HCT116 (cell line): ENCODE measurements at regions not wholly inside any gene's neighbourhood (a gene's known extent, or its start where the extent isn't known, plus 50 kb on each side); places are given as distances from the start of the nearest gene placed in this dataset.

Source experiments
- ATAC-seq: fragments of 200-7000 bp; cut with Tn5 transposase; 2 replicates; pipeline ENCODE4 v1.9.1; 2020; ENCODE audit warnings: mild to moderate bottlenecking, moderate library complexity
- BruUV-seq: library from RNA; stranded (reverse); fragments of 400-500 nt; replicated peaks from 2 replicates; lab custom pipeline; 2021; lab: Mats Ljungman, UMichigan
- CTCF ChIA-PET: fragments of 300-600 bp; sonication (Branson Sonifier 250); formaldehyde crosslinking; loops from one replicate; lab custom pipeline; 2021; ENCODE audit warnings: antibody characterized with exemption; lab: Charles Lee
- POLR2A ChIA-PET: fragments of 300-600, 350-600 bp; sonication (Branson Sonifier 250); formaldehyde crosslinking; loops from one replicate; lab custom pipeline; 2021; ENCODE audit warnings: antibody characterized with exemption; lab: Charles Lee
- RAD21 ChIA-PET, 2 experiments: fragments of 300-600 bp; sonication (Branson Sonifier 250); formaldehyde crosslinking; loops; one replicate each; lab custom pipeline; 2023; ENCODE audit warnings: low total read pairs in 2 of 2; ENCODE audit not compliant: uncharacterized antibody in 2 of 2, unreplicated experiment in 2 of 2, low non-redundant PET in 1 of 2; lab: Charles Lee
- DNase-seq: peaks from one replicate; pipeline ENCODE4 v3.0.0-alpha.2; 2010; ENCODE audit warnings: low read depth, low spot score
- H2AFZ ChIP-seq: fragments of 200-600 bp; shearing (Covaris generic), sonication (generic); 2 replicates; pipeline ENCODE4 v1.6.1; 2017; ENCODE audit warnings: low read depth, mixed run types, mixed read lengths, antibody characterized with exemption, low read length; ENCODE audit not compliant: poor library complexity, severe bottlenecking
- H3K27ac ChIP-seq: 2 replicates; pipeline ENCODE4 v1.5.1; 2012; ENCODE audit warnings: low read depth, low read length
- H3K27me3 ChIP-seq: fragments of 200-600 bp; sonication (generic); 2 replicates; pipeline ENCODE4 v1.6.1; 2016; ENCODE audit warnings: mixed run types, low read length, mixed read lengths; ENCODE audit not compliant: insufficient read depth
- H3K36me3 ChIP-seq, 2 experiments: fragments of 200-500 bp in 1 of 2; fragments of 200-600 bp in 1 of 2; sonication (Bioruptor generic) in 1 of 2; sonication (generic) in 1 of 2; 2 replicates each; pipeline versions ENCODE4 v1.5.1 to v1.6.1; 2014 to 2016; ENCODE audit warnings: low read length in 2 of 2, inconsistent platforms in 1 of 2, mixed read lengths in 1 of 2, mixed run types in 1 of 2; ENCODE audit not compliant: insufficient read depth in 2 of 2, control insufficient read depth in 1 of 2
- H3K4me1 ChIP-seq, 2 experiments: fragments of 200-600 bp in 1 of 2; sonication (generic) in 1 of 2; 2 replicates each; pipeline versions ENCODE4 v1.5.1 to v1.6.1; 2012 to 2017; ENCODE audit warnings: low read length in 2 of 2, inconsistent platforms in 1 of 2, mild to moderate bottlenecking in 1 of 2, mixed read lengths in 1 of 2, mixed run types in 1 of 2, moderate library complexity in 1 of 2; ENCODE audit not compliant: insufficient read depth in 2 of 2, control insufficient read depth in 1 of 2
- H3K4me2 ChIP-seq: fragments of 200-600 bp; sonication (generic); 2 replicates; pipeline ENCODE4 v1.6.1; 2017; ENCODE audit warnings: mixed run types, low read length, mixed read lengths
- H3K4me3 ChIP-seq, 2 experiments: fragments of 200-600 bp in 1 of 2; sonication (generic) in 1 of 2; replicated peaks in 1 of 2; 2 replicates each; pipeline ENCODE4 v1.5.1; 2011 to 2016; ENCODE audit warnings: low read length in 2 of 2, control low read depth in 1 of 2, low read depth in 1 of 2, mild to moderate bottlenecking in 1 of 2, mixed read lengths in 1 of 2, mixed run types in 1 of 2
- H3K79me2 ChIP-seq: fragments of 200-600 bp; sonication (generic); 2 replicates; pipeline ENCODE4 v1.6.1; 2017; ENCODE audit warnings: mild to moderate bottlenecking, mixed run types, low read length, moderate library complexity, mixed read lengths; ENCODE audit not compliant: insufficient read depth
- H3K9ac ChIP-seq: fragments of 200-600 bp; sonication (generic); 2 replicates; pipeline ENCODE4 v1.6.1; 2016; ENCODE audit warnings: low read length, mixed read lengths
- H3K9me2 ChIP-seq: fragments of 200-600 bp; sonication (generic), shearing (Covaris generic); 2 replicates; pipeline ENCODE4 v1.6.1; 2017; ENCODE audit warnings: mixed run types, mild to moderate bottlenecking, moderate library complexity; ENCODE audit not compliant: insufficient read depth
- H3K9me3 ChIP-seq, 2 experiments: fragments of 200-500 bp in 1 of 2; fragments of 200-600 bp in 1 of 2; sonication (Bioruptor generic) in 1 of 2; sonication (generic) in 1 of 2; 2 replicates each; pipeline ENCODE4 v1.6.1; 2014 to 2017; ENCODE audit warnings: low read length in 2 of 2, mixed read lengths in 2 of 2, inconsistent platforms in 1 of 2, low read depth in 1 of 2, mild to moderate bottlenecking in 1 of 2, mixed run types in 1 of 2, moderate library complexity in 1 of 2; ENCODE audit not compliant: control insufficient read depth in 1 of 2, insufficient read depth in 1 of 2
- H4K20me1 ChIP-seq: fragments of 200-600 bp; sonication (generic), shearing (Covaris generic); 2 replicates; pipeline ENCODE4 v1.6.1; 2017; ENCODE audit warnings: mixed run types, mild to moderate bottlenecking, moderate library complexity; ENCODE audit not compliant: insufficient read depth
- ATF3 ChIP-seq: IDR thresholded peaks from 2 replicates; pipeline ENCODE4 v1.6.1; 2012
- CBX3 ChIP-seq: IDR thresholded peaks from 2 replicates; pipeline ENCODE4 v1.6.1; 2012; ENCODE audit warnings: low read depth
- CEBPB ChIP-seq: IDR thresholded peaks from 2 replicates; pipeline ENCODE4 v1.6.1; 2012; ENCODE audit warnings: low read depth
- EGR1 ChIP-seq: IDR thresholded peaks from 2 replicates; pipeline ENCODE4 v1.6.1; 2012; ENCODE audit warnings: low read depth
- ELF1 ChIP-seq: IDR thresholded peaks from 2 replicates; pipeline ENCODE4 v1.6.1; 2012; ENCODE audit warnings: low read depth, borderline replicate concordance
- JUND ChIP-seq: IDR thresholded peaks from 2 replicates; pipeline ENCODE4 v1.6.1; 2012
- POLR2AphosphoS5 ChIP-seq: IDR thresholded peaks from 2 replicates; pipeline ENCODE4 v1.6.1; 2011; ENCODE audit warnings: mild to moderate bottlenecking, low read depth, low read length, moderate library complexity
- RAD21 ChIP-seq: IDR thresholded peaks from 2 replicates; pipeline ENCODE4 v1.6.1; 2012; ENCODE audit warnings: low read depth, mild to moderate bottlenecking
- SP1 ChIP-seq: IDR thresholded peaks from 2 replicates; pipeline ENCODE4 v1.6.1; 2012; ENCODE audit warnings: low read depth
- TCF7L2 ChIP-seq: IDR thresholded peaks from 2 replicates; pipeline ENCODE4 v1.7.0; 2011; ENCODE audit warnings: borderline replicate concordance, inconsistent platforms; ENCODE audit not compliant: insufficient read depth, insufficient read length; ENCODE audit errors: extremely low read depth
- YY1 ChIP-seq: IDR thresholded peaks from 2 replicates; pipeline ENCODE4 v1.6.1; 2011; ENCODE audit warnings: low read length, low read depth, moderate library complexity, mild to moderate bottlenecking; ENCODE audit not compliant: insufficient replicate concordance; ENCODE audit errors: extremely low read depth
- intact Hi-C: fragments of 100-400 bp; cut with micrococcal nuclease; formaldehyde crosslinking; loops from 2 replicates; pipeline ENCODE4 v1.10.0; 2022
- TF ChIP-seq, protein P1 (sequence below): IDR thresholded peaks from 2 replicates; pipeline ENCODE4 v1.6.1; 2011; ENCODE audit warnings: mild to moderate bottlenecking, low read length, moderate library complexity; ENCODE audit not compliant: insufficient replicate concordance; ENCODE audit errors: extremely low read depth
- TF ChIP-seq, protein P2 (sequence below): IDR thresholded peaks from 2 replicates; pipeline ENCODE4 v1.6.1; 2012; ENCODE audit warnings: low read depth

DNA sequence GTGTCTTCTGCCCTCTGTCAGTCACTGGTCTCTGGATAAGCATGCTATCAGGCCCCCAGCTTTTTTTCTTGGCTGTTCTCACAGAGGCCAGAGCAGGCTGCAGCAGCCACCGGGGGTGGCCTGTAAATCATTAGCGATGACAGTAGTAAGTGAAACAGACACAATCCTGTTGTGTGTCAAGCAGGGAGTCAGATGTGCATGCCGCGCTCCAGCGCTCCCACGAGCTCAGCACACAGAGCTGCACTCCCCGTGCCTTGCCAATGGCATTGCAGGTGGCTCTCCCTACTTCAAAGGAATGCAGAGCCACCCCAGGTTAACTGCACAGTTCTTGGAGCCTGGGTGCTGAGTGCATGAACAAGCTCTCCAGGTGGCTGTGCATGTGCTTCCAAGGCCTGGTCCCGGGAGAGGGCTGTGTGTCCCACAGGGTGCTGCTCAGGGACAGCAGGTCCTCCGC is 226.1 kb downstream of the GLRX3 start:
- Histone ChIP-seq H3K27me3 (no peaks in the 10 kb centered on the region), H3K9me2 (no peaks in the 10 kb centered on the region), H3K4me3 (no peak overlapping the region), H3K79me2 (no peaks in the 10 kb centered on the region), H3K36me3 (no peaks in the 10 kb centered on the region), H3K4me1 (no peaks in the 10 kb centered on the region), H3K9ac (no peak overlapping the region), H3K27ac (no peak overlapping the region), H3K9me3 (no peaks in the 10 kb centered on the region), H3K4me2 (no peak overlapping the region), H4K20me1 (no peaks in the 10 kb centered on the region), H2AFZ (no peak overlapping the region)
- ChIA-PET POLR2A (no interaction called here), CTCF (no interaction called here), RAD21 (no interaction called here)
- ATAC-seq (no peak), DNase-seq (no peak)
- intact Hi-C loops = no loop called here
- TF ChIP-seq POLR2AphosphoS5 (no peak), EGR1 (no peak), ATF3 (no peak), TCF7L2 (no peak), JUND (no peak), CEBPB (no peak), SP1 (no peak), RAD21 (no peak), ELF1 (no peak), CBX3 (no peak), YY1 (no peak)
- TF ChIP-seq, protein P1, sequence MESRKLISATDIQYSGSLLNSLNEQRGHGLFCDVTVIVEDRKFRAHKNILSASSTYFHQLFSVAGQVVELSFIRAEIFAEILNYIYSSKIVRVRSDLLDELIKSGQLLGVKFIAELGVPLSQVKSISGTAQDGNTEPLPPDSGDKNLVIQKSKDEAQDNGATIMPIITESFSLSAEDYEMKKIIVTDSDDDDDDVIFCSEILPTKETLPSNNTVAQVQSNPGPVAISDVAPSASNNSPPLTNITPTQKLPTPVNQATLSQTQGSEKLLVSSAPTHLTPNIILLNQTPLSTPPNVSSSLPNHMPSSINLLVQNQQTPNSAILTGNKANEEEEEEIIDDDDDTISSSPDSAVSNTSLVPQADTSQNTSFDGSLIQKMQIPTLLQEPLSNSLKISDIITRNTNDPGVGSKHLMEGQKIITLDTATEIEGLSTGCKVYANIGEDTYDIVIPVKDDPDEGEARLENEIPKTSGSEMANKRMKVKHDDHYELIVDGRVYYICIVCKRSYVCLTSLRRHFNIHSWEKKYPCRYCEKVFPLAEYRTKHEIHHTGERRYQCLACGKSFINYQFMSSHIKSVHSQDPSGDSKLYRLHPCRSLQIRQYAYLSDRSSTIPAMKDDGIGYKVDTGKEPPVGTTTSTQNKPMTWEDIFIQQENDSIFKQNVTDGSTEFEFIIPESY = no peak
- TF ChIP-seq, protein P2, sequence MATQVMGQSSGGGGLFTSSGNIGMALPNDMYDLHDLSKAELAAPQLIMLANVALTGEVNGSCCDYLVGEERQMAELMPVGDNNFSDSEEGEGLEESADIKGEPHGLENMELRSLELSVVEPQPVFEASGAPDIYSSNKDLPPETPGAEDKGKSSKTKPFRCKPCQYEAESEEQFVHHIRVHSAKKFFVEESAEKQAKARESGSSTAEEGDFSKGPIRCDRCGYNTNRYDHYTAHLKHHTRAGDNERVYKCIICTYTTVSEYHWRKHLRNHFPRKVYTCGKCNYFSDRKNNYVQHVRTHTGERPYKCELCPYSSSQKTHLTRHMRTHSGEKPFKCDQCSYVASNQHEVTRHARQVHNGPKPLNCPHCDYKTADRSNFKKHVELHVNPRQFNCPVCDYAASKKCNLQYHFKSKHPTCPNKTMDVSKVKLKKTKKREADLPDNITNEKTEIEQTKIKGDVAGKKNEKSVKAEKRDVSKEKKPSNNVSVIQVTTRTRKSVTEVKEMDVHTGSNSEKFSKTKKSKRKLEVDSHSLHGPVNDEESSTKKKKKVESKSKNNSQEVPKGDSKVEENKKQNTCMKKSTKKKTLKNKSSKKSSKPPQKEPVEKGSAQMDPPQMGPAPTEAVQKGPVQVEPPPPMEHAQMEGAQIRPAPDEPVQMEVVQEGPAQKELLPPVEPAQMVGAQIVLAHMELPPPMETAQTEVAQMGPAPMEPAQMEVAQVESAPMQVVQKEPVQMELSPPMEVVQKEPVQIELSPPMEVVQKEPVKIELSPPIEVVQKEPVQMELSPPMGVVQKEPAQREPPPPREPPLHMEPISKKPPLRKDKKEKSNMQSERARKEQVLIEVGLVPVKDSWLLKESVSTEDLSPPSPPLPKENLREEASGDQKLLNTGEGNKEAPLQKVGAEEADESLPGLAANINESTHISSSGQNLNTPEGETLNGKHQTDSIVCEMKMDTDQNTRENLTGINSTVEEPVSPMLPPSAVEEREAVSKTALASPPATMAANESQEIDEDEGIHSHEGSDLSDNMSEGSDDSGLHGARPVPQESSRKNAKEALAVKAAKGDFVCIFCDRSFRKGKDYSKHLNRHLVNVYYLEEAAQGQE = no peak
- no TSS peak for BruUV-seq
